H1 (cell line): ENCODE measurements at regions not wholly inside any gene's neighbourhood (a gene's known extent, or its start where the extent isn't known, plus 50 kb on each side); places are given as distances from the start of the nearest gene placed in this dataset.

ENCODE experiments used
- CTCF ChIA-PET: fragments of 300-600 bp; sonication (Branson Sonifier 250); formaldehyde crosslinking; loops from one replicate; lab custom pipeline; 2021; ENCODE audit not compliant: partially characterized antibody; lab: Charles Lee
- POLR2A ChIA-PET: fragments of 300-600 bp; sonication (Branson Sonifier 250); formaldehyde crosslinking; loops from one replicate; lab custom pipeline; 2021; ENCODE audit warnings: inconsistent platforms; ENCODE audit not compliant: partially characterized antibody; lab: Charles Lee
- DNase-seq, 2 experiments: peaks; one replicate each; pipeline versions ENCODE4 v3.0.0 to v3.0.0-alpha.2; 2010 to 2022; ENCODE audit warnings: low spot score in 2 of 2, low read depth in 1 of 2, mixed read lengths in 1 of 2
- FAIRE-seq: peaks from 2 replicates; lab custom pipeline; 2011; peaks lifted over from hg19 to GRCh38; lab: Jason Lieb, UNC
- H2AFZ ChIP-seq: 2 replicates; pipeline ENCODE4 v1.8.1; 2012; ENCODE audit warnings: low read length, inconsistent platforms
- H2AK5ac ChIP-seq: 2 replicates; pipeline ENCODE4 v1.6.1; 2013; ENCODE audit warnings: low read depth, low read length
- H2BK120ac ChIP-seq: replicated peaks from 2 replicates; pipeline ENCODE3; 2013; ENCODE audit warnings: low read depth, low read length, inconsistent platforms
- H2BK12ac ChIP-seq: 2 replicates; pipeline ENCODE4 v1.6.1; 2013; ENCODE audit warnings: low read depth, low read length
- H2BK15ac ChIP-seq: 2 replicates; pipeline ENCODE4 v1.6.1; 2013; ENCODE audit warnings: low read length
- H2BK20ac ChIP-seq: 2 replicates; pipeline ENCODE4 v1.6.1; 2013; ENCODE audit warnings: low read length
- H2BK5ac ChIP-seq: 2 replicates; pipeline ENCODE4 v1.6.1; 2013; ENCODE audit warnings: low read depth, low read length
- H3K14ac ChIP-seq: 2 replicates; pipeline ENCODE4 v1.6.1; 2013; ENCODE audit warnings: inconsistent platforms; ENCODE audit not compliant: insufficient read length
- H3K18ac ChIP-seq: 2 replicates; pipeline ENCODE4 v1.6.1; 2013; ENCODE audit warnings: low read length; ENCODE audit errors: extremely low read depth
- H3K23ac ChIP-seq: 2 replicates; pipeline ENCODE4 v1.6.1; 2013; ENCODE audit warnings: inconsistent platforms; ENCODE audit not compliant: insufficient read length
- H3K23me2 ChIP-seq: 2 replicates; pipeline ENCODE4 v1.6.1; 2013; ENCODE audit warnings: low read depth, low read length
- H3K27ac ChIP-seq: 2 replicates; pipeline ENCODE4 v1.6.1; 2011; ENCODE audit warnings: low read depth, low read length, inconsistent platforms
- H3K27me3 ChIP-seq, 4 experiments: replicated peaks in 1 of 4; 1 replicate in 1 of 4; 2 replicates in 3 of 4; pipeline versions ENCODE4 v1.6.1 to v1.8.1; 2011 to 2013; ENCODE audit warnings: low read length in 3 of 4, mild to moderate bottlenecking in 3 of 4, inconsistent platforms in 2 of 4, mixed read lengths in 2 of 4, moderate library complexity in 1 of 4; ENCODE audit not compliant: control insufficient read depth in 3 of 4, insufficient read depth in 3 of 4; ENCODE audit errors: extremely low read depth in 1 of 4
- H3K36me3 ChIP-seq, 4 experiments: 2 replicates each; pipeline versions ENCODE4 v1.6.1 to v1.8.1; 2011 to 2013; ENCODE audit warnings: mild to moderate bottlenecking in 4 of 4, low read length in 3 of 4, moderate library complexity in 2 of 4, control low read depth in 1 of 4, inconsistent platforms in 1 of 4; ENCODE audit not compliant: insufficient read depth in 4 of 4, control insufficient read depth in 2 of 4
- H3K4ac ChIP-seq: replicated peaks from 2 replicates; pipeline ENCODE3; 2013; ENCODE audit warnings: low read length, low read depth, mixed read lengths, inconsistent platforms; ENCODE audit not compliant: insufficient read length
- H3K4me1 ChIP-seq, 4 experiments: replicated peaks in 1 of 4; 1 replicate in 1 of 4; 2 replicates in 3 of 4; pipeline versions ENCODE4 v1.6.1 to v1.8.1; 2011 to 2013; ENCODE audit warnings: low read length in 3 of 4, inconsistent platforms in 2 of 4, mixed read lengths in 1 of 4; ENCODE audit not compliant: insufficient read depth in 4 of 4, control insufficient read depth in 3 of 4
- H3K4me2 ChIP-seq, 2 experiments: 2 replicates each; pipeline versions ENCODE4 v1.6.1 to v1.8.1; 2011 to 2013; ENCODE audit warnings: low read depth in 2 of 2, low read length in 2 of 2, control low read depth in 1 of 2, inconsistent platforms in 1 of 2, mild to moderate bottlenecking in 1 of 2; ENCODE audit not compliant: insufficient read depth in 1 of 2
- H3K4me3 ChIP-seq, 4 experiments: fragments of 200-600, 300-600 bp in 1 of 4; sonication (generic), shearing (Covaris generic), sonication (Bioruptor Twin) in 1 of 4; 2 replicates each; pipeline versions ENCODE4 v1.5.1 to v1.8.1; 2011 to 2016; ENCODE audit warnings: low read length in 4 of 4, low read depth in 3 of 4, control low read depth in 2 of 4, inconsistent platforms in 2 of 4, mild to moderate bottlenecking in 2 of 4, mixed read lengths in 1 of 4, moderate library complexity in 1 of 4; ENCODE audit not compliant: insufficient read depth in 2 of 4; ENCODE audit errors: extremely low read depth in 1 of 4
- H3K56ac ChIP-seq: replicated peaks from 2 replicates; pipeline ENCODE3; 2013; ENCODE audit warnings: low read depth, mild to moderate bottlenecking, mixed read lengths, low read length, inconsistent platforms; ENCODE audit not compliant: insufficient read length
- H3K79me1 ChIP-seq: 2 replicates; pipeline ENCODE4 v1.6.1; 2013; ENCODE audit warnings: low read depth, low read length, control low read depth
- H3K79me2 ChIP-seq, 2 experiments: 2 replicates each; pipeline versions ENCODE4 v1.6.1 to v1.8.1; 2012 to 2013; ENCODE audit warnings: low read length in 2 of 2, mild to moderate bottlenecking in 2 of 2, inconsistent platforms in 1 of 2; ENCODE audit not compliant: insufficient read depth in 2 of 2, control insufficient read depth in 1 of 2
- H3K9ac ChIP-seq, 4 experiments: replicated peaks in 1 of 4; 1 replicate in 1 of 4; 2 replicates in 3 of 4; pipeline versions ENCODE4 v1.6.1 to v1.8.1; 2011 to 2013; ENCODE audit warnings: low read depth in 3 of 4, low read length in 3 of 4, control low read depth in 2 of 4, mild to moderate bottlenecking in 2 of 4, moderate library complexity in 2 of 4, inconsistent platforms in 1 of 4; ENCODE audit errors: extremely low read depth in 1 of 4
- H3K9me3 ChIP-seq, 2 experiments: 2 replicates each; pipeline versions ENCODE4 v1.6.1 to v1.8.1; 2012 to 2013; ENCODE audit warnings: mild to moderate bottlenecking in 2 of 2, moderate library complexity in 2 of 2, control low read depth in 1 of 2, inconsistent platforms in 1 of 2, low read depth in 1 of 2, low read length in 1 of 2, mixed read lengths in 1 of 2; ENCODE audit not compliant: insufficient read depth in 2 of 2
- H4K20me1 ChIP-seq, 2 experiments: replicated peaks in 1 of 2; 2 replicates each; pipeline versions ENCODE3 to v1.8.1; 2011 to 2013; ENCODE audit warnings: inconsistent platforms in 2 of 2, low read length in 2 of 2, mild to moderate bottlenecking in 1 of 2; ENCODE audit not compliant: insufficient read depth in 2 of 2, control insufficient read depth in 1 of 2
- H4K5ac ChIP-seq: 2 replicates; pipeline ENCODE4 v1.6.1; 2013; ENCODE audit warnings: low read length, low read depth, mixed read lengths, inconsistent platforms; ENCODE audit not compliant: insufficient read length
- H4K8ac ChIP-seq: 2 replicates; pipeline ENCODE4 v1.8.0; 2013; ENCODE audit warnings: mild to moderate bottlenecking, moderate library complexity, low read length, inconsistent platforms; ENCODE audit not compliant: insufficient read depth; ENCODE audit errors: extremely low read depth
- H4K91ac ChIP-seq: replicated peaks from 2 replicates; pipeline ENCODE3; 2013; ENCODE audit warnings: low read length, mixed read lengths, inconsistent platforms; ENCODE audit not compliant: insufficient read length
- CEBPB ChIP-seq: IDR thresholded peaks from 2 replicates; pipeline ENCODE4 v1.6.1; 2012; ENCODE audit warnings: low read depth, low read length
- EP300 ChIP-seq, 2 experiments: IDR thresholded peaks; 1 replicate in 1 of 2; 2 replicates in 1 of 2; pipeline ENCODE4 v1.6.1; 2011 to 2012; ENCODE audit warnings: low read depth in 2 of 2, low read length in 2 of 2, mild to moderate bottlenecking in 2 of 2, borderline replicate concordance in 1 of 2, inconsistent platforms in 1 of 2, moderate library complexity in 1 of 2
- POU5F1 ChIP-seq: IDR thresholded peaks from 2 replicates; pipeline ENCODE4 v1.6.1; 2011; ENCODE audit warnings: low read depth, mild to moderate bottlenecking, low read length, moderate library complexity
- whole genome bisulfite sequencing, 2 experiments: shearing (Covaris generic) in 1 of 2; methylation state at CpG; one replicate each; pipeline versions ENCODE4 v1.1.6 to v1.1.7; 2013 to 2015; ENCODE audit warnings: low lambda C conversion rate in 2 of 2, mixed read lengths in 2 of 2, inconsistent platforms in 1 of 2, low coverage in 1 of 2, missing lambda C conversion rate in 1 of 2; ENCODE audit not compliant: insufficient replicate concordance in 2 of 2, insufficient coverage in 1 of 2, insufficient read length in 1 of 2; ENCODE audit errors: extremely low coverage in 1 of 2, missing lambda C conversion rate in 1 of 2; 5-methylcytosine and 5-hydroxymethylcytosine counted together

DNA sequence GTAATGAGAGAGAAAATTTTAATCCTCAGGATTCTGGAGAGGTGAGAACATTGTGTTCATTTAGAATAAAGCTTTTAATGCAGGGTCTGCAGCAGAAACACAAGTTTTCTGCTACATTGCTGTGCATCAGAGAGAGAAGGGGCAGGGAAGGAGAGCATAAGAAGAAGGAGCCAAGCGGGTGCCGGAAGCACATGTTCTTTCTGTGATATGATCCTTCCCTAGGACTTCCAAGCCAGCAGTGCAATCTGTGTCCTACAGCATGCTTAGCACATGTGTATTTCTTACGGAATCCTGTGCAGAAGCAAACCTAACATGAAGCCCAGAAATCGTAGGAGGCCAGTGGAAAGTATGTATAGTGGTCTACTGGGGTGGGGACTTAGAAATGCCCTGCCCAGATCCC lies 458.3 kb upstream of the BRINP1 start:
- FAIRE-seq (no peak), DNase-seq (no peak)
- Histone ChIP-seq H4K91ac (no peak overlapping the region), H3K56ac (no peak overlapping the region), H3K27ac (no peak overlapping the region), H2BK12ac (no peak overlapping the region), H3K4me3 (no peak overlapping the region), H2BK120ac (no peak overlapping the region), H2BK5ac (no peak overlapping the region), H2AK5ac (no peak overlapping the region), H3K27me3 (no peaks in the 10 kb centered on the region), H4K20me1 (no peaks in the 10 kb centered on the region), H3K14ac (no peak overlapping the region), H3K9me3 (no peaks in the 10 kb centered on the region), H4K8ac (no peak overlapping the region), H3K23me2 (no peaks in the 10 kb centered on the region), H3K23ac (no peak overlapping the region), H3K79me1 (no peaks in the 10 kb centered on the region), H3K9ac (no peak overlapping the region), H3K4me1 (no peaks in the 10 kb centered on the region), H3K18ac (no peak overlapping the region), H3K36me3 (no peaks in the 10 kb centered on the region), H2BK15ac (no peak overlapping the region), H3K79me2 (no peaks in the 10 kb centered on the region), H2AFZ (0 out of 2 replicates have a peak overlapping the region, but pooled peaks have one; percentile 40), H2BK20ac (no peak overlapping the region), H3K4ac (no peak overlapping the region), H4K5ac (no peak overlapping the region), H3K4me2 (no peak overlapping the region)
- WGBS, 2 experiments = 94% methylated on average over 4 of the region's 4 CpGs; no CpG with 5 or more reads in 1 of the 2 experiments
- POLR2A ChIA-PET = interaction anchor here (0.8 kb wide), 1 partner anchor 15 kb away, joined by 3 read pairs; no protein-coding TSS in a partner anchor
- CTCF ChIA-PET = interaction anchor here (0.6 to 1.6 kb wide), 4 partner anchors 11 to 140 kb away, joined by 3 to 6 read pairs (median 3); no protein-coding TSS in a partner anchor
- no peak for TF ChIP-seq POU5F1
- TF ChIP-seq CEBPB = no peak
- TF ChIP-seq EP300 (IDR thresholded peaks at IDR 0.05; ENCODE audit: borderline replicate concordance in 1 of 2, low read depth in 2 of 2, low read length in 2 of 2) = no peak
